ENCODE measurements at regions not wholly inside any gene's neighbourhood (a gene's known extent, or its start where the extent isn't known, plus 50 kb on each side); places are given as distances from the start of the nearest gene placed in this dataset.
"Not testable (repeated sequence)": the region's sequence is repeated elsewhere in the genome, so short reads cannot be mapped to it uniquely, and the experiment has no call there.

- H3K27ac ChIP-seq, result peak overlapping the region in 1 of 2 donors; percentile 17
- no peaks in the 10 kb centered on the region for H3K9me3 ChIP-seq
- H3K27me3 ChIP-seq, result no peaks in the 10 kb centered on the region
- peak overlapping the region in 2 of 3 donors; percentile 30 to 51 for H3K4me3 ChIP-seq
- intact Hi-C loops (cut with DNase I; ENCODE audit: low total_unique reads), result no loop called here
- no peaks in the 10 kb centered on the region for H3K4me1 ChIP-seq
- no peak for TF ChIP-seq POLR2AphosphoS5 (IDR thresholded peaks at IDR 0.05)
- TF ChIP-seq CTCF (IDR thresholded peaks at IDR 0.05), result no peak
- no peak for TF ChIP-seq POLR2A (IDR thresholded peaks at IDR 0.05)
- no peak for DNase-seq (ENCODE audit: low spot score in 2 of 2)
- no peaks in the 10 kb centered on the region for H3K36me3 ChIP-seq
These were observed 127.3 kb downstream of the CDRT15L2 start for GRCh38 chr17:20706751-20707373.

GRCh38 chr17:20708821-20709220 is 129.3 kb downstream of the CDRT15L2 start:
- intact Hi-C loops (cut with DNase I; ENCODE audit: low total_unique reads); DNase-seq (ENCODE audit: low spot score in 2 of 2): not testable (repeated sequence)

GRCh38 chr17:20716481-20716880 is 137.0 kb downstream of the CDRT15L2 start:
- intact Hi-C loops (cut with DNase I; ENCODE audit: low total_unique reads), result not testable (repeated sequence)

More at GRCh38 chr17:20708821-20709220, 129.3 kb downstream of the CDRT15L2 start:
- not testable (repeated sequence) for H3K27ac ChIP-seq, H3K9me3 ChIP-seq, H3K4me1 ChIP-seq, H3K27me3 ChIP-seq, H3K4me3 ChIP-seq, H3K36me3 ChIP-seq

GRCh38 chr17:20721171-20721570 is 141.6 kb downstream of the CDRT15L2 start:
- no peak for DNase-seq (ENCODE audit: low spot score in 2 of 2)
- TF ChIP-seq POLR2A (IDR thresholded peaks at IDR 0.05) (no peak), CTCF (IDR thresholded peaks at IDR 0.05) (no peak), POLR2AphosphoS5 (IDR thresholded peaks at IDR 0.05) (no peak)
- no peak overlapping the region for H3K4me3 ChIP-seq
- H3K9me3 ChIP-seq, result no peaks in the 10 kb centered on the region
- intact Hi-C loops (cut with DNase I; ENCODE audit: low total_unique reads), result no loop called here
- no peaks in the 10 kb centered on the region for H3K27me3 ChIP-seq
- no peaks in the 10 kb centered on the region for H3K4me1 ChIP-seq
- H3K36me3 ChIP-seq, result no peaks in the 10 kb centered on the region
- H3K27ac ChIP-seq, result no peak overlapping the region

More at GRCh38 chr17:20716481-20716880, 137.0 kb downstream of the CDRT15L2 start:
- H3K27ac ChIP-seq; H3K9me3 ChIP-seq; H3K4me1 ChIP-seq; H3K27me3 ChIP-seq; H3K36me3 ChIP-seq; H3K4me3 ChIP-seq; DNase-seq (ENCODE audit: low spot score in 2 of 2): not testable (repeated sequence)

- H3K27me3 ChIP-seq; H3K27ac ChIP-seq; H3K9me3 ChIP-seq; H3K4me1 ChIP-seq; H3K36me3 ChIP-seq; DNase-seq (ENCODE audit: low spot score in 2 of 2); H3K4me3 ChIP-seq; intact Hi-C loops (cut with DNase I; ENCODE audit: low total_unique reads): not testable (repeated sequence)
These were observed 144.9 kb downstream of the CDRT15L2 start for GRCh38 chr17:20724391-20724790.

- DNase-seq (ENCODE audit: low spot score in 2 of 2); H3K4me3 ChIP-seq; H3K27ac ChIP-seq; intact Hi-C loops (cut with DNase I; ENCODE audit: low total_unique reads); H3K36me3 ChIP-seq; H3K4me1 ChIP-seq; H3K27me3 ChIP-seq; H3K9me3 ChIP-seq: not testable (repeated sequence)
These were observed 147.7 kb downstream of the CDRT15L2 start for GRCh38 chr17:20727201-20727600.

- H3K4me3 ChIP-seq, result no peak overlapping the region
- no peaks in the 10 kb centered on the region for H3K27me3 ChIP-seq
- no peak overlapping the region for H3K27ac ChIP-seq
- H3K4me1 ChIP-seq, result no peaks in the 10 kb centered on the region
- no peak for DNase-seq (ENCODE audit: low spot score in 2 of 2)
- H3K36me3 ChIP-seq, result no peaks in the 10 kb centered on the region
- TF ChIP-seq POLR2A (IDR thresholded peaks at IDR 0.05) (no peak), POLR2AphosphoS5 (IDR thresholded peaks at IDR 0.05) (no peak), CTCF (IDR thresholded peaks at IDR 0.05) (no peak)
- intact Hi-C loops (cut with DNase I; ENCODE audit: low total_unique reads), result no loop called here
- H3K9me3 ChIP-seq, result no peaks in the 10 kb centered on the region
These were observed 148.7 kb downstream of the CDRT15L2 start for GRCh38 chr17:20728181-20728580.

- DNase-seq (ENCODE audit: low spot score in 2 of 2); H3K36me3 ChIP-seq; H3K27me3 ChIP-seq; intact Hi-C loops (cut with DNase I; ENCODE audit: low total_unique reads); H3K4me3 ChIP-seq; H3K27ac ChIP-seq; H3K4me1 ChIP-seq; H3K9me3 ChIP-seq: not testable (repeated sequence)
These were observed 151.6 kb downstream of the CDRT15L2 start for GRCh38 chr17:20731131-20731530.

Data from breast epithelium (tissue), 4 donors.